CD4-positive, CD25-positive, alpha-beta regulatory T cell (primary cell): ENCODE measurements at regions not wholly inside any gene's neighbourhood (a gene's known extent, or its start where the extent isn't known, plus 50 kb on each side); places are given as distances from the start of the nearest gene placed in this dataset.

Experiments
- ATAC-seq, 2 donors: fragments of 150-1000 bp; cut with Tn5 transposase; one replicate each; pipeline ENCODE4 v1.10.0; 2021; ENCODE audit warnings: low read depth in 2 of 2, moderate number of reproducible peaks in 2 of 2, moderate library complexity in 1 of 2
- DNase-seq, 3 donors: peaks; one replicate each; pipeline versions ENCODE4 v3.0.0 to v3.0.0-alpha.2; 2012 to 2022; ENCODE audit warnings: mixed read lengths in 1 of 3
- H3K27ac ChIP-seq: one replicate; pipeline ENCODE4 v1.7.0; 2013; ENCODE audit warnings: mild to moderate bottlenecking, low read length; ENCODE audit not compliant: insufficient read depth, poor library complexity, severe bottlenecking
- H3K27me3 ChIP-seq: one replicate; pipeline ENCODE4 v1.7.0; 2013; ENCODE audit warnings: low read length; ENCODE audit not compliant: control insufficient read depth, insufficient read depth
- H3K36me3 ChIP-seq: one replicate; pipeline ENCODE4 v1.7.0; 2013; ENCODE audit warnings: mild to moderate bottlenecking, low read length, moderate library complexity; ENCODE audit not compliant: control insufficient read depth, insufficient read depth
- H3K4me1 ChIP-seq: 2 replicates; pipeline ENCODE4 v1.7.0; 2013; ENCODE audit warnings: mild to moderate bottlenecking, low read length; ENCODE audit not compliant: insufficient read depth, control insufficient read depth, poor library complexity, severe bottlenecking
- H3K4me3 ChIP-seq: one replicate; pipeline ENCODE4 v1.7.0; 2013; ENCODE audit warnings: low read depth, mild to moderate bottlenecking, low read length, moderate library complexity
- H3K9me3 ChIP-seq, 2 experiments: 1 replicate in 1 of 2; 2 replicates in 1 of 2; pipeline ENCODE4 v1.7.0; 2013; ENCODE audit warnings: low read length in 2 of 2, mild to moderate bottlenecking in 1 of 2, moderate library complexity in 1 of 2; ENCODE audit not compliant: control insufficient read depth in 2 of 2
- H3K27ac Mint-ChIP-seq, 3 donors: one replicate each; pipeline ENCODE4 v1.8.0; 2020 to 2022; ENCODE audit warnings: mild to moderate bottlenecking in 3 of 3, mixed read lengths in 3 of 3, moderate library complexity in 2 of 3
- H3K27me3 Mint-ChIP-seq: one replicate; pipeline ENCODE4 v1.8.0; 2022; ENCODE audit warnings: mild to moderate bottlenecking, mixed read lengths
- H3K36me3 Mint-ChIP-seq: one replicate; pipeline ENCODE4 v1.8.0; 2020; ENCODE audit warnings: mixed read lengths
- H3K4me1 Mint-ChIP-seq, 4 donors: one replicate each; pipeline ENCODE4 v1.8.0; 2020 to 2022; ENCODE audit warnings: mixed read lengths in 4 of 4, mild to moderate bottlenecking in 1 of 4
- H3K4me3 Mint-ChIP-seq, 4 donors: one replicate each; pipeline ENCODE4 v1.8.0; 2020 to 2022; ENCODE audit warnings: mild to moderate bottlenecking in 4 of 4, mixed read lengths in 4 of 4, moderate library complexity in 3 of 4
- H3K9me3 Mint-ChIP-seq, 7 donors: one replicate each; pipeline ENCODE4 v1.8.0; 2020 to 2022; ENCODE audit warnings: mixed read lengths in 7 of 7, mild to moderate bottlenecking in 3 of 7, moderate library complexity in 2 of 7

GRCh38 chr3:94896994-94897393 lies 834.1 kb downstream of the NSUN3 start:
- H3K27me3 ChIP-seq: no peaks in the 10 kb centered on the region
- Mint-ChIP-seq H3K36me3 (no peaks in the 10 kb centered on the region), H3K4me3 (no peak overlapping the region), H3K9me3 (peaks cover 2 to 10% (median 6%) of the 10 kb centered on the region in 7 donors), H3K4me1 (no peaks in the 10 kb centered on the region), H3K27me3 (no peaks in the 10 kb centered on the region), H3K27ac (no peak overlapping the region)
- ATAC-seq (no peak), DNase-seq (no peak)
- H3K4me1 ChIP-seq: no peaks in the 10 kb centered on the region
- H3K9me3 ChIP-seq: no peaks in the 10 kb centered on the region
- no peaks in the 10 kb centered on the region for H3K36me3 ChIP-seq
- no peak overlapping the region for H3K4me3 ChIP-seq
- H3K27ac ChIP-seq: no peak overlapping the region

- Mint-ChIP-seq H3K4me1 (no peaks in the 10 kb centered on the region), H3K36me3 (no peaks in the 10 kb centered on the region), H3K27ac (no peak overlapping the region), H3K27me3 (no peaks in the 10 kb centered on the region), H3K9me3 (peaks cover 0 to 7% (median 5%) of the 10 kb centered on the region in 7 donors), H3K4me3 (no peak overlapping the region)
- DNase-seq (no peak), ATAC-seq (no peak)
- Histone ChIP-seq H3K27me3 (no peaks in the 10 kb centered on the region), H3K36me3 (no peaks in the 10 kb centered on the region), H3K4me1 (no peaks in the 10 kb centered on the region), H3K4me3 (no peak overlapping the region), H3K9me3 (no peaks in the 10 kb centered on the region), H3K27ac (no peak overlapping the region)
Observed at GRCh38 chr3:94904156-94904674, 841.4 kb downstream of the NSUN3 start.

- H3K4me3 Mint-ChIP-seq: no peak overlapping the region
- no peak overlapping the region for H3K27ac Mint-ChIP-seq
- H3K36me3 Mint-ChIP-seq: no peaks in the 10 kb centered on the region
- no peak overlapping the region for H3K27ac ChIP-seq
- H3K4me1 Mint-ChIP-seq: no peaks in the 10 kb centered on the region
- H3K9me3 Mint-ChIP-seq: peaks cover 3 to 13% (median 6%) of the 10 kb centered on the region in 7 donors
- no peaks in the 10 kb centered on the region for H3K27me3 Mint-ChIP-seq
- DNase-seq: no peak
- no peak overlapping the region for H3K4me3 ChIP-seq
- no peaks in the 10 kb centered on the region for H3K4me1 ChIP-seq
- H3K27me3 ChIP-seq: no peaks in the 10 kb centered on the region
- no peak for ATAC-seq
- no peaks in the 10 kb centered on the region for H3K9me3 ChIP-seq
- no peaks in the 10 kb centered on the region for H3K36me3 ChIP-seq
Observed at GRCh38 chr3:94909726-94910125, 846.9 kb downstream of the NSUN3 start.

GRCh38 chr3:94912656-94913055 lies 849.8 kb downstream of the NSUN3 start:
- no peaks in the 10 kb centered on the region for H3K9me3 ChIP-seq
- H3K9me3 Mint-ChIP-seq: peaks cover 1 to 13% (median 8%) of the 10 kb centered on the region in 7 donors
- no peaks in the 10 kb centered on the region for H3K27me3 Mint-ChIP-seq
- H3K4me1 Mint-ChIP-seq: no peaks in the 10 kb centered on the region
- no peaks in the 10 kb centered on the region for H3K4me1 ChIP-seq
- H3K27ac Mint-ChIP-seq: no peak overlapping the region
- H3K36me3 ChIP-seq: no peaks in the 10 kb centered on the region
- DNase-seq: no peak
- no peak overlapping the region for H3K4me3 Mint-ChIP-seq
- no peaks in the 10 kb centered on the region for H3K27me3 ChIP-seq
- no peaks in the 10 kb centered on the region for H3K36me3 Mint-ChIP-seq
- no peak for ATAC-seq
- no peak overlapping the region for H3K27ac ChIP-seq
- no peak overlapping the region for H3K4me3 ChIP-seq

- DNase-seq (no peak), ATAC-seq (no peak)
- no peak overlapping the region for H3K4me3 Mint-ChIP-seq
- H3K4me3 ChIP-seq: no peak overlapping the region
- no peaks in the 10 kb centered on the region for H3K36me3 Mint-ChIP-seq
- H3K27me3 Mint-ChIP-seq: no peaks in the 10 kb centered on the region
- H3K27me3 ChIP-seq: no peaks in the 10 kb centered on the region
- H3K4me1 ChIP-seq: no peaks in the 10 kb centered on the region
- H3K27ac ChIP-seq: no peak overlapping the region
- no peaks in the 10 kb centered on the region for H3K4me1 Mint-ChIP-seq
- H3K9me3 ChIP-seq: no peaks in the 10 kb centered on the region
- H3K36me3 ChIP-seq: no peaks in the 10 kb centered on the region
- H3K27ac Mint-ChIP-seq: no peak overlapping the region
- H3K9me3 Mint-ChIP-seq: peaks cover 0 to 17% (median 2%) of the 10 kb centered on the region in 7 donors
Observed at GRCh38 chr3:94927175-94927574, 864.3 kb downstream of the NSUN3 start.

- Histone ChIP-seq H3K4me3 (no peak overlapping the region), H3K9me3 (no peaks in the 10 kb centered on the region), H3K4me1 (no peaks in the 10 kb centered on the region), H3K36me3 (no peaks in the 10 kb centered on the region), H3K27me3 (no peaks in the 10 kb centered on the region), H3K27ac (no peak overlapping the region)
- Mint-ChIP-seq H3K36me3 (no peaks in the 10 kb centered on the region), H3K9me3 (peaks cover 0 to 17% (median 2%) of the 10 kb centered on the region in 7 donors), H3K27ac (no peak overlapping the region), H3K27me3 (no peaks in the 10 kb centered on the region), H3K4me3 (no peak overlapping the region), H3K4me1 (no peaks in the 10 kb centered on the region)
- ATAC-seq (no peak), DNase-seq (no peak)
Observed at GRCh38 chr3:94928921-94929320, 866.1 kb downstream of the NSUN3 start.

GRCh38 chr3:94935738-94936580 lies 873.1 kb downstream of the NSUN3 start:
- Mint-ChIP-seq H3K27me3 (no peaks in the 10 kb centered on the region), H3K36me3 (no peaks in the 10 kb centered on the region), H3K4me3 (no peak overlapping the region), H3K4me1 (peaks cover 0 to 4% (median 0%) of the 10 kb centered on the region in 4 donors), H3K27ac (no peak overlapping the region), H3K9me3 (peaks cover 1 to 32% (median 8%) of the 10 kb centered on the region in 7 donors)
- peaks cover 0 to 5% of the 10 kb centered on the region in 2 experiments for H3K9me3 ChIP-seq
- no peaks in the 10 kb centered on the region for H3K27me3 ChIP-seq
- no peak for ATAC-seq
- no peaks in the 10 kb centered on the region for H3K36me3 ChIP-seq
- H3K4me1 ChIP-seq: no peaks in the 10 kb centered on the region
- H3K27ac ChIP-seq: no peak overlapping the region
- DNase-seq: no peak
- H3K4me3 ChIP-seq: no peak overlapping the region

- peaks cover 1 to 47% (median 9%) of the 10 kb centered on the region in 7 donors for H3K9me3 Mint-ChIP-seq
- DNase-seq: no peak
- ATAC-seq: no peak
Observed at GRCh38 chr3:94937980-94938379, 875.1 kb downstream of the NSUN3 start.

More at GRCh38 chr3:94937980-94938379, 875.1 kb downstream of the NSUN3 start:
- no peaks in the 10 kb centered on the region for H3K36me3 ChIP-seq
- no peak overlapping the region for H3K4me3 ChIP-seq
- no peaks in the 10 kb centered on the region for H3K27me3 ChIP-seq
- no peak overlapping the region for H3K27ac ChIP-seq
- Mint-ChIP-seq H3K4me1 (peaks cover 0 to 4% (median 0%) of the 10 kb centered on the region in 4 donors), H3K27me3 (no peaks in the 10 kb centered on the region), H3K36me3 (no peaks in the 10 kb centered on the region), H3K27ac (no peak overlapping the region), H3K4me3 (no peak overlapping the region)
- no peaks in the 10 kb centered on the region for H3K4me1 ChIP-seq
- peaks cover 0 to 5% of the 10 kb centered on the region in 2 experiments for H3K9me3 ChIP-seq
